SK-N-SH treated with all-trans-retinoic acid at 6 μM for 48 hours (cell line): ENCODE measurements at regions not wholly inside any gene's neighbourhood (a gene's known extent, or its start where the extent isn't known, plus 50 kb on each side); places are given as distances from the start of the nearest gene placed in this dataset.

ENCODE experiments used
- ATAC-seq: fragments of 200-7000 bp; cut with Tn5 transposase; 3 replicates; pipeline ENCODE4 v1.9.1; 2020; ENCODE audit warnings: mild to moderate bottlenecking, moderate library complexity
- ARNTL ChIP-seq: fragments of 450-650 bp; formaldehyde crosslinking; IDR thresholded peaks from 2 replicates; pipeline ENCODE4 v1.5.0; 2020; ENCODE audit warnings: low read depth, mild to moderate bottlenecking, moderate library complexity, borderline replicate concordance
- BACH2 ChIP-seq: fragments of 250-450 bp; sonication (Bioruptor Pico); IDR thresholded peaks from 2 replicates; pipeline ENCODE4 v1.9.0; 2021; ENCODE audit warnings: mild to moderate bottlenecking, borderline replicate concordance
- ESRRG ChIP-seq: fragments of 250-450 bp; sonication (Bioruptor Pico); IDR thresholded peaks from 2 replicates; pipeline ENCODE4 v1.6.1; 2021; ENCODE audit warnings: mild to moderate bottlenecking
- GLIS3 ChIP-seq: fragments of 250-450 bp; sonication (Bioruptor Pico); IDR thresholded peaks from 2 replicates; pipeline ENCODE4 v1.5.0; 2020; ENCODE audit warnings: mild to moderate bottlenecking, moderate library complexity
- ISL1 ChIP-seq: fragments of 250-450 bp; sonication (Bioruptor Pico); IDR thresholded peaks from 2 replicates; pipeline ENCODE4 v2.1.2; 2022; ENCODE audit warnings: mild to moderate bottlenecking, moderate library complexity
- OSR1 ChIP-seq: fragments of 250-450 bp; sonication (Bioruptor Pico); IDR thresholded peaks from 2 replicates; pipeline ENCODE4 v1.8.0; 2022; ENCODE audit warnings: moderate library complexity, mild to moderate bottlenecking, inconsistent platforms
- PPARA ChIP-seq: fragments of 250-450 bp; sonication (Bioruptor Pico); IDR thresholded peaks from 2 replicates; pipeline ENCODE4 v1.5.0; 2020; ENCODE audit warnings: mild to moderate bottlenecking, borderline replicate concordance
- RARB ChIP-seq: fragments of 250-450 bp; sonication (Bioruptor Pico); IDR thresholded peaks from 2 replicates; pipeline ENCODE4 v1.8.0; 2021; ENCODE audit warnings: mild to moderate bottlenecking, moderate library complexity
- SNAI2 ChIP-seq: fragments of 250-450 bp; sonication (Bioruptor Pico); IDR thresholded peaks from 2 replicates; pipeline ENCODE4 v1.5.0; 2020; ENCODE audit warnings: mild to moderate bottlenecking, moderate library complexity
- TCF4 ChIP-seq: fragments of 250-450 bp; sonication (Bioruptor Pico); IDR thresholded peaks from 2 replicates; pipeline ENCODE4 v1.8.0; 2021; ENCODE audit warnings: mild to moderate bottlenecking, moderate library complexity, borderline replicate concordance
- TOX ChIP-seq: fragments of 250-450 bp; sonication (Bioruptor Pico); IDR thresholded peaks from 2 replicates; pipeline ENCODE4 v1.8.0; 2021; ENCODE audit warnings: mild to moderate bottlenecking, moderate library complexity, borderline replicate concordance
- ZC3H10 ChIP-seq: fragments of 250-450 bp; sonication (Bioruptor Pico); IDR thresholded peaks from 2 replicates; pipeline ENCODE4 v1.5.1; 2021; ENCODE audit warnings: mild to moderate bottlenecking, moderate library complexity
- ZFP3 ChIP-seq: fragments of 250-450 bp; sonication (Bioruptor Pico); IDR thresholded peaks from 2 replicates; pipeline ENCODE4 v1.5.0; 2020; ENCODE audit warnings: mild to moderate bottlenecking, moderate library complexity
- ZFP30 ChIP-seq: fragments of 450-650 bp; formaldehyde crosslinking; IDR thresholded peaks from 2 replicates; pipeline ENCODE4 v1.5.0; 2022; ENCODE audit warnings: mild to moderate bottlenecking, moderate library complexity
- ZNF565 ChIP-seq: fragments of 450-650 bp; formaldehyde crosslinking; conservative IDR thresholded peaks from 2 replicates; pipeline ENCODE4 v1.5.0; 2020; ENCODE audit warnings: low read depth, mild to moderate bottlenecking, moderate library complexity
- ZNF70 ChIP-seq: fragments of 450-650 bp; formaldehyde crosslinking; IDR thresholded peaks from 2 replicates; pipeline ENCODE4 v1.5.0; 2020; ENCODE audit warnings: mild to moderate bottlenecking, moderate library complexity
- ZNF8 ChIP-seq: fragments of 450-650 bp; formaldehyde crosslinking; IDR thresholded peaks from 2 replicates; pipeline ENCODE4 v1.5.0; 2020; ENCODE audit warnings: mild to moderate bottlenecking, moderate library complexity
- TF ChIP-seq, protein P1 (sequence below): fragments of 250-450 bp; sonication (Bioruptor Pico); IDR thresholded peaks from 2 replicates; pipeline ENCODE4 v1.8.0; 2020; ENCODE audit warnings: mild to moderate bottlenecking, moderate library complexity, borderline replicate concordance
- TF ChIP-seq, protein P2 (sequence below): fragments of 250-450 bp; sonication (Bioruptor Pico); IDR thresholded peaks from 2 replicates; pipeline ENCODE4 v1.8.0; 2021; ENCODE audit warnings: low read depth, mild to moderate bottlenecking, moderate library complexity, borderline replicate concordance
- TF ChIP-seq, protein P3 (sequence below): fragments of 250-450 bp; sonication (Bioruptor Pico); IDR thresholded peaks from 2 replicates; pipeline ENCODE4 v1.5.1; 2020; ENCODE audit warnings: low read depth, mild to moderate bottlenecking, moderate library complexity
- TF ChIP-seq, protein P4 (sequence below): fragments of 250-450 bp; sonication (Bioruptor Pico); IDR thresholded peaks from 2 replicates; pipeline ENCODE4 v1.5.0; 2020; ENCODE audit warnings: mild to moderate bottlenecking, moderate library complexity

DNA sequence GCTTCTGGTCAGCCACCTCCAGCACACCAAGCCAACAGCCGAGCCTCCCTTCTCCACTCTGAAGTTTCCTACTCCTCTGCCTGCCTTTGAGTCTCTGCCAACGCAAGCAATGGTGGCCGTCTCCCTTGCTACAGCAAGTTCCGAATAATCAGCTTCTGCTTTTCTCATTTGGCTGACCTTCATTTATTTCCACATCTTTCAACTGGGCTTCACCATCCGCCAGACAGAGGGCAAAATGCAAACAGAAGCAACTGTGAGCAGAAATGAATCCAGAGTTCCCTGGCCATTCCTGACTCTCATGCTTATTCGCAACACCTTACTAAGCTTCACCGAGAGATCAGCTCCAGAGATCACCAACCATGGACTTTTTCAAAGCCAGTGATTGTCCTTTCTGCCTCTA, 621.0 kb downstream of the NPHP4 start:
- ATAC-seq = no peak
- TF ChIP-seq TCF4 (CRISPR knock-in tag) = no peak
- no peak for TF ChIP-seq OSR1 (CRISPR knock-in tag)
- no peak for TF ChIP-seq ARNTL (CRISPR knock-in tag)
- TF ChIP-seq ZNF8 (CRISPR knock-in tag) = no peak
- TF ChIP-seq RARB (CRISPR knock-in tag) = no peak
- TF ChIP-seq, protein P1, sequence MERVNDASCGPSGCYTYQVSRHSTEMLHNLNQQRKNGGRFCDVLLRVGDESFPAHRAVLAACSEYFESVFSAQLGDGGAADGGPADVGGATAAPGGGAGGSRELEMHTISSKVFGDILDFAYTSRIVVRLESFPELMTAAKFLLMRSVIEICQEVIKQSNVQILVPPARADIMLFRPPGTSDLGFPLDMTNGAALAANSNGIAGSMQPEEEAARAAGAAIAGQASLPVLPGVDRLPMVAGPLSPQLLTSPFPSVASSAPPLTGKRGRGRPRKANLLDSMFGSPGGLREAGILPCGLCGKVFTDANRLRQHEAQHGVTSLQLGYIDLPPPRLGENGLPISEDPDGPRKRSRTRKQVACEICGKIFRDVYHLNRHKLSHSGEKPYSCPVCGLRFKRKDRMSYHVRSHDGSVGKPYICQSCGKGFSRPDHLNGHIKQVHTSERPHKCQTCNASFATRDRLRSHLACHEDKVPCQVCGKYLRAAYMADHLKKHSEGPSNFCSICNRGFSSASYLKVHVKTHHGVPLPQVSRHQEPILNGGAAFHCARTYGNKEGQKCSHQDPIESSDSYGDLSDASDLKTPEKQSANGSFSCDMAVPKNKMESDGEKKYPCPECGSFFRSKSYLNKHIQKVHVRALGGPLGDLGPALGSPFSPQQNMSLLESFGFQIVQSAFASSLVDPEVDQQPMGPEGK (CRISPR knock-in tag) = no peak
- TF ChIP-seq ZNF565 (CRISPR knock-in tag) = no peak
- TF ChIP-seq SNAI2 (CRISPR knock-in tag) = no peak
- TF ChIP-seq, protein P2, sequence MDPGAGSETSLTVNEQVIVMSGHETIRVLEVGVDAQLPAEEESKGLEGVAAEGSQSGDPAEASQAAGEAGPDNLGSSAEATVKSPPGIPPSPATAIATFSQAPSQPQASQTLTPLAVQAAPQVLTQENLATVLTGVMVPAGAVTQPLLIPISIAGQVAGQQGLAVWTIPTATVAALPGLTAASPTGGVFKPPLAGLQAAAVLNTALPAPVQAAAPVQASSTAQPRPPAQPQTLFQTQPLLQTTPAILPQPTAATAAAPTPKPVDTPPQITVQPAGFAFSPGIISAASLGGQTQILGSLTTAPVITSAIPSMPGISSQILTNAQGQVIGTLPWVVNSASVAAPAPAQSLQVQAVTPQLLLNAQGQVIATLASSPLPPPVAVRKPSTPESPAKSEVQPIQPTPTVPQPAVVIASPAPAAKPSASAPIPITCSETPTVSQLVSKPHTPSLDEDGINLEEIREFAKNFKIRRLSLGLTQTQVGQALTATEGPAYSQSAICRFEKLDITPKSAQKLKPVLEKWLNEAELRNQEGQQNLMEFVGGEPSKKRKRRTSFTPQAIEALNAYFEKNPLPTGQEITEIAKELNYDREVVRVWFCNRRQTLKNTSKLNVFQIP (CRISPR knock-in tag) = no peak
- no peak for TF ChIP-seq TOX
- TF ChIP-seq GLIS3 = no peak
- no peak for TF ChIP-seq BACH2
- TF ChIP-seq ISL1 (CRISPR knock-in tag) = no peak

DNA sequence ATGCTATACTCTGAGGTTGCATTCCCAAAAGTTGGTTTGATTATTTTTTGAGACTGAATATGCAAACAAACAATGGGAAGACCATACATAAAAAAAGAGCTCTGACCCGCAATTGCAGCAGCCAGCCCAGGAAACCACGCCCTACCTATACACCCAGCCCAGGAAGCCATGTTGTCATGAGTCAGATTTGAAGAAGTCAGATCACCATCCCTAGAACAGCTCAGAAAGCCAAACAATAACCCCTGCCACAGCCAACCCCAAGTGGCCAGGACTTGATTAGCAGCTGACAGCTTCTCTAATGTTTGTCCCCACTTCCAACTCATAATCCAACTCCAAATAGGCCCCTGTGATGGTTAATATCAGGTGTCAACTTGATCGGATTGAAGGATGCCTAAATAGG, 621.9 kb downstream of the NPHP4 start:
- no peak for ATAC-seq
- TF ChIP-seq TOX (no peak), ESRRG (CRISPR knock-in tag) (no peak), ZNF70 (CRISPR knock-in tag) (no peak)
- TF ChIP-seq, all 23 proteins: peak for 0

DNA sequence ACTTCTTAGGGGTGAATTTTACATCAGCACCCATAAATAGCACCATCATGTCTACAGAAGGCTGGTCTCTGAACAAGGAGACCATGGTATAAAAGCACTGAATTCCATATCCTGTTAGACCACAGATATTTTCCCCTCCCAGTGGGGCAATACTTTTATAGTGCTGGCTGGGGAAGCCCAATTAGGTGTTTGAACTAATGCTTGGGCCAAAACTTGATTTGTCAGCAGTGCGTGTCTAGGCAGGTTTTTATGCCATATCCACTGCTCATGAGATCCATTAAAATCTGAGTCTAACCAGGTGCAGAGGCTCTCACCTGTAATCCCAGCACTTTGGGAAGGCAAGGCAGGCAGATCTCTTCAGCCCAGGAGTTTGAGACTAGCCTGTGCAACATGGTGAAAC, 623.0 kb downstream of the NPHP4 start:
- TF ChIP-seq PPARA (no peak), ISL1 (CRISPR knock-in tag) (no peak), GLIS3 (no peak), RARB (CRISPR knock-in tag) (no peak), TCF4 (CRISPR knock-in tag) (no peak), ZNF70 (CRISPR knock-in tag) (no peak), ZNF565 (CRISPR knock-in tag) (no peak), ARNTL (CRISPR knock-in tag) (no peak), BACH2 (no peak), ZFP3 (CRISPR knock-in tag) (no peak), SNAI2 (CRISPR knock-in tag) (no peak), OSR1 (CRISPR knock-in tag) (no peak), ZC3H10 (no peak), TOX (no peak), ZFP30 (CRISPR knock-in tag) (no peak)
- TF ChIP-seq, protein P3, sequence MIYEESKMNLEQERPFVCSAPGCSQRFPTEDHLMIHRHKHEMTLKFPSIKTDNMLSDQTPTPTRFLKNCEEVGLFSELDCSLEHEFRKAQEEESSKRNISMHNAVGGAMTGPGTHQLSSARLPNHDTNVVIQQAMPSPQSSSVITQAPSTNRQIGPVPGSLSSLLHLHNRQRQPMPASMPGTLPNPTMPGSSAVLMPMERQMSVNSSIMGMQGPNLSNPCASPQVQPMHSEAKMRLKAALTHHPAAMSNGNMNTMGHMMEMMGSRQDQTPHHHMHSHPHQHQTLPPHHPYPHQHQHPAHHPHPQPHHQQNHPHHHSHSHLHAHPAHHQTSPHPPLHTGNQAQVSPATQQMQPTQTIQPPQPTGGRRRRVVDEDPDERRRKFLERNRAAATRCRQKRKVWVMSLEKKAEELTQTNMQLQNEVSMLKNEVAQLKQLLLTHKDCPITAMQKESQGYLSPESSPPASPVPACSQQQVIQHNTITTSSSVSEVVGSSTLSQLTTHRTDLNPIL (CRISPR knock-in tag) = no peak
- no peak for ATAC-seq

DNA sequence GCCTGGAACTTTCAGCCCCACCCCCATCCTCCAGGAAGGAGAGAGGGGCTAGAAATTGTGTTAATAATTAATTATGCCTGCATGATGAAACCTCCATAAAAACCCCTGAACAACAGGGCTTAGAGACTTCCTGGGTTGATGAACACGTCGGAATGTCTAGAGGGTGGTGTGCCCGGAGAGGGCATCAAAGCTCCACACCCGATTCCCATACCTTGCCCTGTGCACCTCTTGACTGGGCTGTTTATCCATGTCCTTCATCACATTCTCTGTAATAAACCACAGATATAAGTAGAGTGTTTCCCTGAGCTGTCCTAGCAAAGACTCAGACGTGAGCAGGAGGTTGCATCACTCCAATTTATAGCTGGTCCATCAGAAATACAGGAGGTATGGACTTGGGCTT, 624.0 kb downstream of the NPHP4 start:
- no peak for ATAC-seq
- TF ChIP-seq, protein P2 (CRISPR knock-in tag) = no peak
- TF ChIP-seq, protein P4, sequence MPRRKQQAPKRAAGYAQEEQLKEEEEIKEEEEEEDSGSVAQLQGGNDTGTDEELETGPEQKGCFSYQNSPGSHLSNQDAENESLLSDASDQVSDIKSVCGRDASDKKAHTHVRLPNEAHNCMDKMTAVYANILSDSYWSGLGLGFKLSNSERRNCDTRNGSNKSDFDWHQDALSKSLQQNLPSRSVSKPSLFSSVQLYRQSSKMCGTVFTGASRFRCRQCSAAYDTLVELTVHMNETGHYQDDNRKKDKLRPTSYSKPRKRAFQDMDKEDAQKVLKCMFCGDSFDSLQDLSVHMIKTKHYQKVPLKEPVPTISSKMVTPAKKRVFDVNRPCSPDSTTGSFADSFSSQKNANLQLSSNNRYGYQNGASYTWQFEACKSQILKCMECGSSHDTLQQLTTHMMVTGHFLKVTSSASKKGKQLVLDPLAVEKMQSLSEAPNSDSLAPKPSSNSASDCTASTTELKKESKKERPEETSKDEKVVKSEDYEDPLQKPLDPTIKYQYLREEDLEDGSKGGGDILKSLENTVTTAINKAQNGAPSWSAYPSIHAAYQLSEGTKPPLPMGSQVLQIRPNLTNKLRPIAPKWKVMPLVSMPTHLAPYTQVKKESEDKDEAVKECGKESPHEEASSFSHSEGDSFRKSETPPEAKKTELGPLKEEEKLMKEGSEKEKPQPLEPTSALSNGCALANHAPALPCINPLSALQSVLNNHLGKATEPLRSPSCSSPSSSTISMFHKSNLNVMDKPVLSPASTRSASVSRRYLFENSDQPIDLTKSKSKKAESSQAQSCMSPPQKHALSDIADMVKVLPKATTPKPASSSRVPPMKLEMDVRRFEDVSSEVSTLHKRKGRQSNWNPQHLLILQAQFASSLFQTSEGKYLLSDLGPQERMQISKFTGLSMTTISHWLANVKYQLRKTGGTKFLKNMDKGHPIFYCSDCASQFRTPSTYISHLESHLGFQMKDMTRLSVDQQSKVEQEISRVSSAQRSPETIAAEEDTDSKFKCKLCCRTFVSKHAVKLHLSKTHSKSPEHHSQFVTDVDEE = no peak
- no peak for TF ChIP-seq ZNF8 (CRISPR knock-in tag)
